Activated effector memory CD4-positive, alpha-beta T cell treated with anti-CD3 and anti-CD28 coated beads, Interleukin-2, amount 50 U/mL, for 16 hours (primary cell): ENCODE measurements at regions not wholly inside any gene's neighbourhood (a gene's known extent, or its start where the extent isn't known, plus 50 kb on each side); places are given as distances from the start of the nearest gene placed in this dataset.

Source experiments
- DNase-seq: peaks from one replicate; pipeline ENCODE4 v3.0.0-alpha.2; 2020

- DNase-seq, result no peak
Observed at GRCh38 chr4:14831416-14831815, 170.9 kb upstream of the CPEB2 start.

GRCh38 chr4:14833053-14833452 lies 169.2 kb upstream of the CPEB2 start:
- DNase-seq, result no peak

GRCh38 chr4:14834382-14834781 lies 167.9 kb upstream of the CPEB2 start:
- no peak for DNase-seq

- no peak for DNase-seq
Observed at GRCh38 chr4:14835288-14835687, 167.0 kb upstream of the CPEB2 start.

GRCh38 chr4:14835708-14836425 lies 166.4 kb upstream of the CPEB2 start:
- no peak for DNase-seq

- no peak for DNase-seq
Observed at GRCh38 chr4:14837860-14838259, 164.4 kb upstream of the CPEB2 start.

GRCh38 chr4:14841801-14842768 lies 160.2 kb upstream of the CPEB2 start:
- DNase-seq, result no peak

- no peak for DNase-seq
Observed at GRCh38 chr4:14842964-14843630, 159.2 kb upstream of the CPEB2 start.

- DNase-seq, result no peak
Observed at GRCh38 chr4:14844061-14844460, 158.2 kb upstream of the CPEB2 start.

GRCh38 chr4:14848229-14848628 lies 154.1 kb upstream of the CPEB2 start:
- DNase-seq, result no peak

GRCh38 chr4:14850455-14851097 lies 151.7 kb upstream of the CPEB2 start:
- no peak for DNase-seq

GRCh38 chr4:14853176-14853943 lies 148.9 kb upstream of the CPEB2 start:
- DNase-seq, result no peak

GRCh38 chr4:14855719-14856061 lies 146.6 kb upstream of the CPEB2 start:
- no peak for DNase-seq

GRCh38 chr4:14856062-14856933 lies 146.0 kb upstream of the CPEB2 start:
- DNase-seq, result peak; percentile 79

- no peak for DNase-seq
Observed at GRCh38 chr4:14856934-14857235, 145.4 kb upstream of the CPEB2 start.

- DNase-seq, result no peak
Observed at GRCh38 chr4:14857475-14857874, 144.8 kb upstream of the CPEB2 start.

GRCh38 chr4:14857981-14858380 lies 144.3 kb upstream of the CPEB2 start:
- no peak for DNase-seq

GRCh38 chr4:14862891-14863290 lies 139.4 kb upstream of the CPEB2 start:
- DNase-seq, result no peak

- DNase-seq, result no peak
Observed at GRCh38 chr4:14863418-14864364, 138.6 kb upstream of the CPEB2 start.

- no peak for DNase-seq
Observed at GRCh38 chr4:14864365-14865030, 137.8 kb upstream of the CPEB2 start.
